Stomach (tissue), 8 donors: ENCODE measurements at regions not wholly inside any gene's neighbourhood (a gene's known extent, or its start where the extent isn't known, plus 50 kb on each side); places are given as distances from the start of the nearest gene placed in this dataset.

Experiments used
- DNase-seq, 2 donors: peaks; one replicate each; pipeline versions ENCODE4 v3.0.0 to v3.0.0-alpha.2; 2013 to 2019
- H3K27ac ChIP-seq, 5 donors: fragments of 200-600 bp in 4 of 5; sonication (generic) in 4 of 5; one replicate each; pipeline ENCODE4 v1.5.1; 2013 to 2019; ENCODE audit warnings: mild to moderate bottlenecking in 1 of 5, moderate library complexity in 1 of 5
- H3K27me3 ChIP-seq, 3 donors: fragments of 200-600 bp; sonication (generic); one replicate each; pipeline ENCODE4 v1.5.1; 2017 to 2019; ENCODE audit warnings: mixed run types in 1 of 3
- H3K36me3 ChIP-seq, 4 donors: fragments of 200-600 bp; sonication (generic); 1 replicate in 3 of 4; 2 replicates in 1 of 4; pipeline ENCODE4 v1.5.1; 2016 to 2019
- H3K4me1 ChIP-seq, 4 donors: fragments of 200-600 bp; sonication (generic); one replicate each; pipeline ENCODE4 v1.5.1; 2016 to 2019
- H3K4me3 ChIP-seq, 4 donors: fragments of 200-600 bp; sonication (generic) in 3 of 4; one replicate each; pipeline ENCODE4 v1.5.1; 2016 to 2019; ENCODE audit warnings: mild to moderate bottlenecking in 1 of 4
- H3K9me3 ChIP-seq, 4 donors: fragments of 200-600 bp; sonication (generic); one replicate each; pipeline ENCODE4 v1.5.1; 2016 to 2019
- CTCF ChIP-seq, 7 experiments: fragments of 450-650 bp in 4 of 7; fragments of 200-600 bp in 3 of 7; sonication (generic) in 3 of 7; IDR thresholded peaks; one replicate each; pipeline ENCODE4 v1.5.1; 2016 to 2019; ENCODE audit warnings: antibody characterized with exemption in 7 of 7, control low read depth in 2 of 7, mild to moderate bottlenecking in 1 of 7
- EP300 ChIP-seq: sonication (generic); formaldehyde crosslinking; IDR thresholded peaks from one replicate; pipeline ENCODE4 v1.6.1; 2017; ENCODE audit warnings: antibody characterized with exemption
- POLR2A ChIP-seq, 4 donors: fragments of 450-650 bp; IDR thresholded peaks; one replicate each; pipeline ENCODE4 v1.6.1; 2016; ENCODE audit warnings: antibody characterized with exemption in 4 of 4, control low read depth in 2 of 4, mild to moderate bottlenecking in 1 of 4, moderate library complexity in 1 of 4
- POLR2AphosphoS5 ChIP-seq, 3 donors: sonication (generic); formaldehyde crosslinking; IDR thresholded peaks; one replicate each; pipeline ENCODE4 v1.6.1; 2016; ENCODE audit warnings: antibody characterized with exemption in 3 of 3
- WGBS, 5 donors: extraction: QIAGEN DNeasy Blood & Tissue Kit in 3 of 5; methylation state at CpG; one replicate each; pipeline versions ENCODE4 v1.1.5 to v1.1.7; 2013 to 2018; 5-methylcytosine and 5-hydroxymethylcytosine counted together
- intact Hi-C: fragments of 100-400 bp; cut with DNase I; formaldehyde crosslinking; loops from one replicate; pipeline ENCODE4 v1.15.1; 2023; ENCODE audit warnings: low total_unique reads
- donor health status: healthy with polysubstance abuse.
- donor health status: Bipolar disorder and iron deficiency.
- donor health status: healthy.

GRCh38 chr2:156818944-156819343 is 382.8 kb downstream of the GPD2 start:
- intact Hi-C loops, result no loop called here
- WGBS, 5 donors, result 41 to 48% (median 47%) methylated on average over 3 of the region's 3 CpGs
- DNase-seq, result peak in 1 of 2 donors; percentile 72
- H3K4me3 ChIP-seq, result no peak overlapping the region
- peaks cover 0 to 8% (median 0%) of the 10 kb centered on the region in 4 donors for H3K4me1 ChIP-seq
- no peak for TF ChIP-seq CTCF (IDR thresholded peaks at IDR 0.05)
- TF ChIP-seq EP300, result no peak
- no peak for TF ChIP-seq POLR2A (IDR thresholded peaks at IDR 0.05)
- TF ChIP-seq POLR2AphosphoS5 (IDR thresholded peaks at IDR 0.05), result no peak
- H3K36me3 ChIP-seq, result no peaks in the 10 kb centered on the region
- H3K27me3 ChIP-seq, result no peaks in the 10 kb centered on the region
- H3K27ac ChIP-seq, result no peak overlapping the region
- H3K9me3 ChIP-seq, result no peaks in the 10 kb centered on the region

- TF ChIP-seq POLR2A (IDR thresholded peaks at IDR 0.05), result no peak
- DNase-seq, result peak in 1 of 2 donors; percentile 77
- H3K9me3 ChIP-seq, result peaks cover 0 to 9% (median 7%) of the 10 kb centered on the region in 4 donors
- no peak overlapping the region for H3K27ac ChIP-seq
- no peaks in the 10 kb centered on the region for H3K27me3 ChIP-seq
- intact Hi-C loops, result no loop called here
- no peaks in the 10 kb centered on the region for H3K36me3 ChIP-seq
- no peak overlapping the region for H3K4me3 ChIP-seq
- WGBS, 5 donors, result 55 to 81% (median 77%) methylated on average over 2 of the region's 2 CpGs
- H3K4me1 ChIP-seq, result no peaks in the 10 kb centered on the region
Measured at GRCh38 chr2:156826341-156826933, 390.3 kb downstream of the GPD2 start.

GRCh38 chr2:156834431-156834830 is 398.3 kb downstream of the GPD2 start:
- 89 to 98% (median 95%) methylated on average over 1 of the region's 1 CpG for WGBS, 5 donors
- Histone ChIP-seq H3K9me3 (no peaks in the 10 kb centered on the region), H3K4me3 (no peak overlapping the region), H3K27me3 (no peaks in the 10 kb centered on the region), H3K36me3 (no peaks in the 10 kb centered on the region), H3K4me1 (no peaks in the 10 kb centered on the region), H3K27ac (no peak overlapping the region)
- intact Hi-C loops, result no loop called here
- no peak for TF ChIP-seq POLR2A (IDR thresholded peaks at IDR 0.05)
- TF ChIP-seq EP300, result no peak
- TF ChIP-seq CTCF (IDR thresholded peaks at IDR 0.05), result no peak
- no peak for TF ChIP-seq POLR2AphosphoS5 (IDR thresholded peaks at IDR 0.05)
- DNase-seq, result no peak

- Histone ChIP-seq H3K9me3 (no peaks in the 10 kb centered on the region), H3K4me3 (no peak overlapping the region), H3K27ac (no peak overlapping the region), H3K4me1 (no peaks in the 10 kb centered on the region), H3K27me3 (no peaks in the 10 kb centered on the region), H3K36me3 (no peaks in the 10 kb centered on the region)
- TF ChIP-seq EP300, result no peak
- no peak for TF ChIP-seq POLR2AphosphoS5 (IDR thresholded peaks at IDR 0.05)
- no peak for TF ChIP-seq POLR2A (IDR thresholded peaks at IDR 0.05)
- no peak for TF ChIP-seq CTCF (IDR thresholded peaks at IDR 0.05)
- intact Hi-C loops, result no loop called here
- no peak for DNase-seq
- 71 to 82% (median 76%) methylated on average over 6 of the region's 6 CpGs for WGBS, 5 donors
Measured at GRCh38 chr2:156837635-156838370, 401.6 kb downstream of the GPD2 start.

GRCh38 chr2:156841321-156841720 is 405.1 kb downstream of the GPD2 start:
- Histone ChIP-seq H3K27ac (no peak overlapping the region), H3K27me3 (no peaks in the 10 kb centered on the region), H3K4me1 (no peaks in the 10 kb centered on the region), H3K36me3 (no peaks in the 10 kb centered on the region), H3K9me3 (no peaks in the 10 kb centered on the region), H3K4me3 (no peak overlapping the region)
- WGBS, 5 donors, result 78 to 86% (median 83%) methylated on average over 3 of the region's 3 CpGs
- intact Hi-C loops, result no loop called here
- no peak for TF ChIP-seq CTCF (IDR thresholded peaks at IDR 0.05)
- no peak for TF ChIP-seq EP300
- no peak for TF ChIP-seq POLR2A (IDR thresholded peaks at IDR 0.05)
- TF ChIP-seq POLR2AphosphoS5 (IDR thresholded peaks at IDR 0.05), result no peak
- DNase-seq, result no peak
